ENCODE measurements at regions not wholly inside any gene's neighbourhood (a gene's known extent, or its start where the extent isn't known, plus 50 kb on each side); places are given as distances from the start of the nearest gene placed in this dataset.

GRCh38 chr2:33681364-33681757, 82.3 kb upstream of the FAM98A start:
- peak; percentile 83 for DNase-seq (ENCODE audit: low read depth, low spot score)
- in situ Hi-C loops (cut with HindIII; ENCODE audit: low pct_unique_long_range_greater_than_20kb, low sequenced_read_pairs) = no loop called here

DNA sequence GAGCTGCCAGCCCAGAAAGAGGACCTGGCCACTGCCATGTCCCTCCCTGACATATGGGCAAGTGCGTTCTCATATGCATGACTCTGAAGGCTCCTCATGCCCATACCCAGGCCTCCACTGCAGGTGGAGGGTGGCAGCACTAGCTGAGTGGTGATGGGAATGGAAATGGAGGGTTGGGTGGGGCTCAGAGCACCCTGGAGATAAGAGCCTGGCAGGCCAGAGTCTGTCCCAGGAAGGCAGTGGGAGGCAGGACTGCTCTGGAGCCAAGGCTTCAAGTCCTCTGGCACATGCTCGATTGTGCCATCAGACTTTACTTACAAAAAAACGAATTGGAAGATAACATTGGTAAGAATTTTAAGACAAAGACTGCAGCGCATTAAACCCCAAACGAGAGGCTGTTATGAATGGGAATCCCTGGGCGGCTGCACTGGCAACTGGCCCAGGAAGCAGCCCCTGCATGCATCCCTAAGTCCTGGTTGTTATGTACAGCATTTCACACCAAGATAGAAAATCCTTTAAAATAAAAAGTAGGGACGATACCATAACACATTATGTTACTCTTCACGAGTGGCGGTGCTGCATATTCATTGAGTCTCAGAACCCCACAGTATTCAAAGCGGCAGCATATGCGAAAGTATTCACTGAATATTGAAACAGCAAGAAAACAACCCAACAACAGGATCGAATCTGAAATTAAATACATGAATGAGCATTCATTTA, 81.7 kb upstream of the FAM98A start:
- DNase-seq (ENCODE audit: low read depth, low spot score) = no peak
- in situ Hi-C loops (cut with HindIII; ENCODE audit: low pct_unique_long_range_greater_than_20kb, low sequenced_read_pairs) = no loop called here

DNA sequence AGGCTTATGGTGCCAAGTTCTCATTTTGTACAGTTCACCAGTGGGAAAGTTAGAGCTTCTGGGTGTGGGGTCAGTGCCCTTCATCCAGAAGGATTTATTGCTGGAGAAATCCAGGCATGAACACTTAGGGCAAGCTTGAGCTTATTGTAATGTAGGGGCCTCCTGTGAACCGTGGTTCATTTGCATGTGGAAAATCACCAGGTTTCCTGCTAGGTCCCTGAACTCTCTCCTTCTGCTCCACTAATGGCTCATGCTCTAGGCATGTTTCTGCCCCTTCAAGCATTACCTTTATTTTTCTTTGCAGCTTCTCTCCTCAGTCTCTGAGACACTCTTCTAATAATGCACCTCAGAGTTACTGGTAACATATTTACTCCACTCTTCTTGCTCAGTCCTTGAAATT, 79.3 kb upstream of the FAM98A start:
- no peak for DNase-seq (ENCODE audit: low read depth, low spot score)
- in situ Hi-C loops (cut with HindIII; ENCODE audit: low pct_unique_long_range_greater_than_20kb, low sequenced_read_pairs) = no loop called here

DNA sequence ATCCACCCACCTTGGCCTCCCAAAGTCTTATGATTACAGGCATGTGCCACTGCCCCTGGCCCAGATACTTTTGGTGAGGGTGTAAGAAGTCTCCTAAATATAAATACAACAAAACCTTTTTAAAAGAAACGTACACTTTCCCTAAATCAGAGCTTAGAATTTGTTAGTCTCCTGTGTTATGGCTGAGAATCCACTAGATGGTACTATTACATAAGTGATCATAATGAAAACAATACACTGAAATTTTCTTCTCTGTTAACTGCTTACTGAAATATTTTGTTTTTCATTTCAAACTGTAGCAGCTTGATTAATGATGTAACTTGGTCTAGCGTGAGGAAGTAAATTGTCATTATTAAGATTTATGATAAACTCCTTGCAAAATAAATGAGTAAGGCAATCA, 74.8 kb upstream of the FAM98A start:
- in situ Hi-C loops (cut with HindIII; ENCODE audit: low pct_unique_long_range_greater_than_20kb, low sequenced_read_pairs) = no loop called here
- DNase-seq (ENCODE audit: low read depth, low spot score) = peak; percentile 64

GRCh38 chr2:33672896-33673295, 73.8 kb upstream of the FAM98A start:
- no peak for DNase-seq (ENCODE audit: low read depth, low spot score)
- in situ Hi-C loops (cut with HindIII; ENCODE audit: low pct_unique_long_range_greater_than_20kb, low sequenced_read_pairs) = no loop called here

GRCh38 chr2:33672389-33672788, 73.3 kb upstream of the FAM98A start:
- no peak for DNase-seq (ENCODE audit: low read depth, low spot score)
- in situ Hi-C loops (cut with HindIII; ENCODE audit: low pct_unique_long_range_greater_than_20kb, low sequenced_read_pairs) = no loop called here

DNA sequence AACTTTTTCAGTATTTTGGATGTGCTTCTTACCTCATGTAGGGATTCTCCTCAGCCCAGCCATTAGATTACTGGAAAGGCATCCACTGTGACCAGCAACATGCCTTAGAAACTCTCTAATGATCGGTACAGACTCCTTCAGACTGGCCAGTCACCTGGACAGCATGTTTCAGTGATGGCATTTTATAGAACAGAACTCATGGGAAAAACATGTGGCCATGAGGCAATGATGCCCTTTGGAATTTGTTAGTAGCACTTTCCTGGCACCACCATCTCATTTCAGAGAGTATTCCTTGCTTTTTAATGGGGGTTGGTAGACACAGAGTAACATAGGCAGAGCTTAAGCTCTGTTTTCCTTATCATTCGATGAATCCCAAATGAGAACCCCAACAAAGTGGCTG, 72.1 kb upstream of the FAM98A start:
- DNase-seq (ENCODE audit: low read depth, low spot score) = no peak
- in situ Hi-C loops (cut with HindIII; ENCODE audit: low pct_unique_long_range_greater_than_20kb, low sequenced_read_pairs) = no loop called here

GRCh38 chr2:33670392-33670937, 71.4 kb upstream of the FAM98A start:
- peak; percentile 73 for DNase-seq (ENCODE audit: low read depth, low spot score)
- in situ Hi-C loops (cut with HindIII; ENCODE audit: low pct_unique_long_range_greater_than_20kb, low sequenced_read_pairs) = no loop called here

DNA sequence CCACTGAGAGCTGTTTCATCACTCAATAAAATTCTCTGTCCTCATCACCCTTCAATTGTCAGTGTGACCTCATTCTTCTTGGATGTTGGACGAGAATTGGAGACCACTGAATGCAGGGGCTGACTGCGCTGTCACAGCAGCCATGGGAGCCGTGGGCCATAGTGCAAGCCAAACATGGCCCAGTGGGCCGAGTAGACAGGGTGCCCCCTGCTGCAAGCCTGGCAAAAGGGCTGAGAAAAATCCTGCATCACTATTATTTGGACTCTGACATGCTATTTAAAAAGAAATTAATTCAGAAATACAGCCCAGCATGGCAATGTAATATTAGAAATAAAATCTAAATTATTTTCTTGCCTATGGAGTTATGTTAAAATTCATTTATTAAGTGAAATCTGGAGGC, 67.8 kb upstream of the FAM98A start:
- peak; percentile 32 for DNase-seq (ENCODE audit: low read depth, low spot score)
- in situ Hi-C loops (cut with HindIII; ENCODE audit: low pct_unique_long_range_greater_than_20kb, low sequenced_read_pairs) = no loop called here

- in situ Hi-C loops (cut with HindIII; ENCODE audit: low pct_unique_long_range_greater_than_20kb, low sequenced_read_pairs) = no loop called here
These were observed 65.9 kb upstream of the FAM98A start for GRCh38 chr2:33665039-33665438.

GRCh38 chr2:33660416-33661123, 61.5 kb upstream of the FAM98A start:
- in situ Hi-C loops (cut with HindIII; ENCODE audit: low pct_unique_long_range_greater_than_20kb, low sequenced_read_pairs) = no loop called here
- DNase-seq (ENCODE audit: low read depth, low spot score) = no peak

More at GRCh38 chr2:33665039-33665438, 65.9 kb upstream of the FAM98A start:
- no peak for DNase-seq (ENCODE audit: low read depth, low spot score)

DNA sequence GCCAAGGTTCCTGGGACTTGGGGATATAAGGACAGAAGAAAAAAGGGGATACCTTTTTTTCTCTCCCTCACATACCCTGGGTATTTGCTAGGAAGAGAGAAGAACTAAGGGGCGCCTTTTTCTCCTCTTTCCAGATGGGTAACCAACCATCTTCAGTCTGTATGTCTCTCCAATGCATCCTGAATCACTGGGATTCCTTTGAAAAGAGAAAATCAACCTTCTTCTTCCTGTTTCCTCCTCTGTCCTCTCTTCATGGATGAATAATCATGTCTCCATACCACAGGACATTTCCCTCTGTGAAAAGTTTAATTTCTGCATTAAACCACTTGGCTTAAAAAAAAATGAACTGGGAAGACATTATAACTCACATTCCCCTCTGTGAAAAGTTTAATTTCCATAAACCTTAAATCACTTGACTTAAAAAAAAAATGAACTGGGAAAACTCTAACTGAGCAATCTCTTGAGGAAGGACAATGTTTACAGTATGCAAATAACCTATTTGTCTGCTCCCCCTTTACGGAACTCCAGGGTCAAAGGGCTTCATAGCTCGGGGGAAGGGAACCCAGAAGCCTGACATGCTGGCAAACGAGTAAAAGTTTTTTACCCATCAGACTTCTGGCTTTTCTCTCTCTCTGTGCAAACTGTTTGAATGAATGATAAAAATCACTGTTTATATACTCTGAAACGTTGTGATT, 56.7 kb upstream of the FAM98A start:
- DNase-seq (ENCODE audit: low read depth, low spot score) = no peak
- in situ Hi-C loops (cut with HindIII; ENCODE audit: low pct_unique_long_range_greater_than_20kb, low sequenced_read_pairs) = no loop called here

DNA sequence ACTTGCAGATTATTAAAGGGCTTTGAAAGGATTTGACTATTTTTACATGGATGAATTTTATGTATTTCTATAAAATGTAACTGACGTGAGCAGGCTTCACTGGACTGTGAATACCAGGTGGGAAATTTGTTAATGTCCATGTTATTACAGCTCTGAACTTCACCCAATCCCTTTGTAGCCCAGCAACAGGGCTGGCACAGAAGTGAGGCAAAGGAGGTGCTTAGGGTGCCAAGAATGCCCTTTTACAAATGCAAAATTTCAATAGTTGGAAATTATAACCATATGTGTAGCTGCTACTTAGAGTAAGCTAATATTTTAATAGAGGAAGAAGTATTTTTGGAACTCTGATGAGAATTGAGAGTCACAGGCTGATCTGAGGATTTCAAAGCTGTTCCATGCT, 53.7 kb upstream of the FAM98A start:
- no peak for DNase-seq (ENCODE audit: low read depth, low spot score)
- in situ Hi-C loops (cut with HindIII; ENCODE audit: low pct_unique_long_range_greater_than_20kb, low sequenced_read_pairs) = no loop called here

GRCh38 chr2:33650171-33650570, 51.1 kb upstream of the FAM98A start:
- in situ Hi-C loops (cut with HindIII; ENCODE audit: low pct_unique_long_range_greater_than_20kb, low sequenced_read_pairs) = no loop called here

More at GRCh38 chr2:33650171-33650570, 51.1 kb upstream of the FAM98A start:
- DNase-seq (ENCODE audit: low read depth, low spot score) = no peak

Small RNA genes lying in the stretch of these regions (small RNA-seq; reads per million reads assigned to genes)
- gene AC013442.1 = 0 reads per million in 2 experiments
- gene AC083939.1 = 0 reads per million in 2 experiments
- gene MIR548AD = 0 reads per million in 2 experiments
- gene RNU6-1117P = 0 to 0.05 reads per million in 2 experiments
